ENCODE measurements at regions not wholly inside any gene's neighbourhood (a gene's known extent, or its start where the extent isn't known, plus 50 kb on each side); places are given as distances from the start of the nearest gene placed in this dataset.
A peak's percentile ranks its signal among the peaks of the same experiment; 100 is the strongest.

GRCh38 chr5:115072266-115073064, 97.2 kb downstream of the TRIM36 start:
- no peak for DNase-seq

GRCh38 chr5:115070737-115071136, 99.0 kb downstream of the TRIM36 start:
- DNase-seq: no peak

- peak; percentile 45 to 73 (median 62) for DNase-seq
These were observed 100.4 kb downstream of the TRIM36 start for GRCh38 chr5:115069087-115069968.

- DNase-seq: no peak
These were observed 101.2 kb downstream of the TRIM36 start for GRCh38 chr5:115068239-115069086.

GRCh38 chr5:115064380-115064779, 105.3 kb downstream of the TRIM36 start:
- peak; percentile 35 to 59 (median 46) for DNase-seq

- DNase-seq: no peak
These were observed 115.2 kb downstream of the TRIM36 start for GRCh38 chr5:115054387-115054951.

- DNase-seq: no peak
These were observed 116.8 kb downstream of the TRIM36 start for GRCh38 chr5:115052948-115053347.

GRCh38 chr5:115050866-115051265, 118.8 kb downstream of the TRIM36 start:
- DNase-seq: no peak

GRCh38 chr5:115033861-115034260, 135.8 kb downstream of the TRIM36 start:
- DNase-seq: peak in 2 of 3 donors; percentile 10 to 25

GRCh38 chr5:115028557-115028956, 141.2 kb downstream of the TRIM36 start:
- DNase-seq: no peak

- no peak for DNase-seq
These were observed 144.8 kb downstream of the TRIM36 start for GRCh38 chr5:115024922-115025321.

GRCh38 chr5:115022303-115022702, 147.4 kb downstream of the TRIM36 start:
- no peak for DNase-seq

GRCh38 chr5:115016646-115017045, 153.1 kb downstream of the TRIM36 start:
- DNase-seq: no peak

GRCh38 chr5:114999176-114999575, 170.5 kb downstream of the TRIM36 start:
- no peak for DNase-seq

- DNase-seq: no peak
These were observed 180.2 kb downstream of the TRIM36 start for GRCh38 chr5:114989512-114989911.

- DNase-seq: no peak
These were observed 181.6 kb downstream of the TRIM36 start for GRCh38 chr5:114988096-114988495.

- no peak for DNase-seq
These were observed 184.9 kb downstream of the TRIM36 start for GRCh38 chr5:114984796-114985195.

GRCh38 chr5:114981111-114981510, 188.6 kb downstream of the TRIM36 start:
- no peak for DNase-seq

GRCh38 chr5:114977979-114978573, 191.6 kb downstream of the TRIM36 start:
- no peak for DNase-seq

GRCh38 chr5:114969482-114969881, 200.2 kb downstream of the TRIM36 start:
- no peak for DNase-seq

- DNase-seq: no peak
These were observed 212.3 kb downstream of the TRIM36 start for GRCh38 chr5:114957384-114957783.

Data from muscle of back (tissue), 3 donors.